H1 (cell line): ENCODE measurements at regions not wholly inside any gene's neighbourhood (a gene's known extent, or its start where the extent isn't known, plus 50 kb on each side); places are given as distances from the start of the nearest gene placed in this dataset.

Experiments used
- SIN3A ChIP-seq, 2 experiments: IDR thresholded peaks in 1 of 2; conservative IDR thresholded peaks in 1 of 2; 2 replicates each; pipeline ENCODE4 v1.6.1; 2011 to 2012; ENCODE audit warnings: low read length in 2 of 2, improper control_type of control experiment in 1 of 2, low read depth in 1 of 2, mild to moderate bottlenecking in 1 of 2

- no peak for TF ChIP-seq SIN3A (conservative IDR thresholded peaks at IDR 0.05 in 1 of 2, IDR thresholded peaks at IDR 0.05 in 1 of 2; ENCODE audit: low read depth in 1 of 2, low read length in 2 of 2)
Measured at GRCh38 chr4:127425202-127425845, 207.4 kb upstream of the INTU start (continued).
